Small intestine (tissue), 7 donors: ENCODE measurements at regions not wholly inside any gene's neighbourhood (a gene's known extent, or its start where the extent isn't known, plus 50 kb on each side); places are given as distances from the start of the nearest gene placed in this dataset.

Experiments used
- DNase-seq, 2 donors: peaks; one replicate each; pipeline versions ENCODE4 v3.0.0 to v3.0.0-alpha.2; 2013
- FAIRE-seq: peaks from 2 replicates; lab custom pipeline; 2012; peaks lifted over from hg19 to GRCh38; lab: Jason Lieb, UNC
- H3K27ac ChIP-seq, 3 donors: one replicate each; pipeline ENCODE4 v1.5.1; 2013; ENCODE audit warnings: low read length in 2 of 3, mild to moderate bottlenecking in 2 of 3, control low read depth in 1 of 3, inconsistent platforms in 1 of 3, low read depth in 1 of 3, moderate library complexity in 1 of 3
- H3K27me3 ChIP-seq, 3 donors: one replicate each; pipeline ENCODE4 v1.6.1; 2013; ENCODE audit warnings: low read length in 3 of 3, inconsistent platforms in 1 of 3; ENCODE audit not compliant: control insufficient read depth in 3 of 3, insufficient read depth in 3 of 3
- H3K36me3 ChIP-seq, 3 donors: one replicate each; pipeline ENCODE4 v1.6.1; 2013; ENCODE audit warnings: low read length in 3 of 3, inconsistent platforms in 1 of 3, low read depth in 1 of 3, mild to moderate bottlenecking in 1 of 3, moderate library complexity in 1 of 3; ENCODE audit not compliant: control insufficient read depth in 3 of 3, insufficient read depth in 2 of 3
- H3K4me1 ChIP-seq, 3 donors: one replicate each; pipeline ENCODE4 v1.6.1; 2013; ENCODE audit warnings: low read length in 2 of 3, inconsistent platforms in 1 of 3, low read depth in 1 of 3, mild to moderate bottlenecking in 1 of 3, moderate library complexity in 1 of 3; ENCODE audit not compliant: control insufficient read depth in 3 of 3, insufficient read depth in 2 of 3
- H3K4me3 ChIP-seq, 3 donors: one replicate each; pipeline ENCODE4 v1.5.1; 2013; ENCODE audit warnings: low read length in 3 of 3, control low read depth in 1 of 3, inconsistent platforms in 1 of 3, low read depth in 1 of 3, mild to moderate bottlenecking in 1 of 3, moderate library complexity in 1 of 3
- H3K9me3 ChIP-seq, 2 donors: one replicate each; pipeline ENCODE4 v1.6.1; 2013; ENCODE audit warnings: low read depth in 1 of 2, low read length in 1 of 2; ENCODE audit not compliant: control insufficient read depth in 2 of 2, insufficient read depth in 1 of 2
- WGBS, 3 donors: extraction: QIAGEN DNeasy Blood & Tissue Kit; methylation state at CpG; one replicate each; pipeline ENCODE4 v1.1.7; 2013; 5-methylcytosine and 5-hydroxymethylcytosine counted together
- donor health status: healthy with polysubstance abuse.
- donor health status: control.
- donor health status: control.
- donor health status: Bipolar disorder and iron deficiency.
- donor health status: healthy.

GRCh38 chr18:56139792-56140254 is 498.6 kb downstream of the TXNL1 start:
- WGBS, 3 donors = 71 to 87% (median 73%) methylated on average over 8 of the region's 8 CpGs
- Histone ChIP-seq H3K36me3 (no peaks in the 10 kb centered on the region), H3K4me3 (no peak overlapping the region), H3K4me1 (no peaks in the 10 kb centered on the region), H3K27me3 (no peaks in the 10 kb centered on the region), H3K9me3 (no peaks in the 10 kb centered on the region), H3K27ac (peak overlapping the region in 1 of 3 donors; percentile 56)
- DNase-seq = no peak
- no peak for FAIRE-seq

DNA sequence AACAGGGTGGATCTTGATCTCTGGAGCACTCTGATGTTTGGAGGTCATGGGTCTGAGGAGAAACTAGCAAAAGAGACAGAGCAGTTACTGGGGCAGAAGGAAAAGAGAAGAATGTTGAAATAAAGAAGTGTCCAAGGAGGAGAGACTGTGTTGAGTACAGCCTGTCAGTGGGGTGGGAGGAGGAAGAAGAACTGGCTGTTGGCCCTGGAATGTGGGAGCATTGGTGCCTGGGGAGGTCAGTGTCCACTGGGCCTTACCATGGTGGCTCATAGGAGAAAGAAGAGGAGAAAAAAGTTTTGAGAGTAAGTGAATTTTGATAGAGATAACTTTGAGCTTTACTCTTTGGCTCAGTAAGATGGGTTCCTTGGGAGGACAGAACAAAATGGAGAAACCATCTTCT is 499.0 kb downstream of the TXNL1 start:
- Histone ChIP-seq H3K9me3 (no peaks in the 10 kb centered on the region), H3K4me3 (no peak overlapping the region), H3K27ac (peak overlapping the region in 1 of 3 donors; percentile 56), H3K27me3 (no peaks in the 10 kb centered on the region), H3K4me1 (no peaks in the 10 kb centered on the region), H3K36me3 (no peaks in the 10 kb centered on the region)
- DNase-seq (no peak), FAIRE-seq (no peak)

GRCh38 chr18:56136105-56136504 is 502.3 kb downstream of the TXNL1 start:
- 84 to 91% (median 88%) methylated on average over 2 of the region's 2 CpGs for WGBS, 3 donors
- no peak overlapping the region for H3K4me3 ChIP-seq
- DNase-seq (no peak), FAIRE-seq (no peak)
- no peaks in the 10 kb centered on the region for H3K36me3 ChIP-seq
- no peak overlapping the region for H3K27ac ChIP-seq
- no peaks in the 10 kb centered on the region for H3K9me3 ChIP-seq
- H3K4me1 ChIP-seq = no peaks in the 10 kb centered on the region
- no peaks in the 10 kb centered on the region for H3K27me3 ChIP-seq

- no peak for FAIRE-seq
- Histone ChIP-seq H3K27ac (no peak overlapping the region), H3K27me3 (no peaks in the 10 kb centered on the region), H3K4me1 (no peaks in the 10 kb centered on the region), H3K36me3 (no peaks in the 10 kb centered on the region), H3K4me3 (no peak overlapping the region), H3K9me3 (no peaks in the 10 kb centered on the region)
- DNase-seq = no peak
- WGBS, 3 donors = 89 to 94% (median 90%) methylated on average over 2 of the region's 2 CpGs
These were observed 507.9 kb downstream of the TXNL1 start for GRCh38 chr18:56130481-56130880.

DNA sequence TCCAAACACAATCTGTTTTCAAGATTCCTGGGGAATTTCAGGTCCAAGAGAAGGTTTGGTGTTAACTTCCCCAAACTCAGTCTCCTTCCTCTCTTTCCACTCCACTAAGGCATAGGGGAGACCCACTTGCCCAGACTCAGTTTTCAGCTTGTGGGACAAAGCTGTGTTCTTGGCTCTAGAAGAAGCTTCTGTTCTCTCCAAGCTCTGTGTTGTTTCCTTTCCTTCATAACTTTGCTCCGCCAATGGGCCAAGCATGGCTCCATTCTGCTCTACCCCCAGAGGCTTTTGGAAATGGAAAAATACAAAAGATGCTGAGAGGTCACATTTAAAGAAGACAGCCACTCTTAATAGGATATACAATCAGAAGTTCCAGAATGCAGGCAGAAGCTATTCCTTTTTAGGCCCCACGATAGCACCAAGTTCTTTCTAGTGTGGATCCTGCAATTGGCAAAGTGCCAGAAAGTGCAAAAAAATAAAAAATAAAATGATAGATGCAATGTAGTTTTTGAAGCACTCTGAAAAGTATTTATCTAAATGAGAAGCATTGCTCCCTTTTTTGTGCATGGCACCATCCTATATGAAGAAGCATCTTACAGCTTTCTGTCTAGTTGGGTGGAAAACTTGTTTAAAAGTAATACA is 510.1 kb downstream of the TXNL1 start:
- DNase-seq (no peak), FAIRE-seq (no peak)
- H3K4me1 ChIP-seq = no peaks in the 10 kb centered on the region
- H3K4me3 ChIP-seq = no peak overlapping the region
- no peaks in the 10 kb centered on the region for H3K27me3 ChIP-seq
- no peaks in the 10 kb centered on the region for H3K9me3 ChIP-seq
- WGBS, 3 donors = 49 to 64% (median 62%) methylated on average over 2 of the region's 2 CpGs
- no peak overlapping the region for H3K27ac ChIP-seq
- H3K36me3 ChIP-seq = no peaks in the 10 kb centered on the region

GRCh38 chr18:56127322-56128099 is 510.9 kb downstream of the TXNL1 start:
- Histone ChIP-seq H3K4me3 (no peak overlapping the region), H3K36me3 (no peaks in the 10 kb centered on the region), H3K4me1 (no peaks in the 10 kb centered on the region), H3K27me3 (no peaks in the 10 kb centered on the region), H3K9me3 (no peaks in the 10 kb centered on the region), H3K27ac (no peak overlapping the region)
- FAIRE-seq (no peak), DNase-seq (no peak)
- WGBS, 3 donors = 69 to 73% (median 73%) methylated on average over 5 of the region's 5 CpGs

- FAIRE-seq (no peak), DNase-seq (no peak)
- 74 to 90% (median 85%) methylated on average over 2 of the region's 2 CpGs for WGBS, 3 donors
- H3K4me1 ChIP-seq = no peaks in the 10 kb centered on the region
- no peak overlapping the region for H3K27ac ChIP-seq
- no peaks in the 10 kb centered on the region for H3K27me3 ChIP-seq
- H3K9me3 ChIP-seq = no peaks in the 10 kb centered on the region
- H3K36me3 ChIP-seq = no peaks in the 10 kb centered on the region
- H3K4me3 ChIP-seq = no peak overlapping the region
These were observed 514.2 kb downstream of the TXNL1 start for GRCh38 chr18:56124186-56124585.

- DNase-seq (no peak), FAIRE-seq (no peak)
- Histone ChIP-seq H3K27ac (no peak overlapping the region), H3K36me3 (no peaks in the 10 kb centered on the region), H3K4me1 (no peaks in the 10 kb centered on the region), H3K4me3 (no peak overlapping the region), H3K9me3 (no peaks in the 10 kb centered on the region), H3K27me3 (no peaks in the 10 kb centered on the region)
- WGBS, 3 donors = 79 to 88% (median 82%) methylated on average over 1 of the region's 1 CpG
These were observed 516.7 kb downstream of the TXNL1 start for GRCh38 chr18:56121669-56122068.
